NB4 (cell line): ENCODE measurements at regions not wholly inside any gene's neighbourhood (a gene's known extent, or its start where the extent isn't known, plus 50 kb on each side); places are given as distances from the start of the nearest gene placed in this dataset.
"Not testable (repeated sequence)": the region's sequence is repeated elsewhere in the genome, so short reads cannot be mapped to it uniquely, and the experiment has no call there.

Source experiments
- DNase-seq: peaks from one replicate; pipeline ENCODE4 v3.0.0; 2010; ENCODE audit warnings: low read depth
- H3K4me3 ChIP-seq: one replicate; pipeline ENCODE4 v1.5.1; 2011; ENCODE audit warnings: mild to moderate bottlenecking, low read depth, low read length, moderate library complexity
- CTCF ChIP-seq: IDR thresholded peaks from one replicate; pipeline ENCODE4 v1.5.1; 2012; ENCODE audit warnings: low read depth, low read length
- MAX ChIP-seq: IDR thresholded peaks from 2 replicates; pipeline ENCODE4 v1.6.1; 2011; ENCODE audit warnings: low read depth, low read length
- MYC ChIP-seq: IDR thresholded peaks from 2 replicates; pipeline ENCODE4 v1.6.1; 2011; ENCODE audit warnings: low read depth, low read length
- POLR2A ChIP-seq: IDR thresholded peaks from 2 replicates; pipeline ENCODE4 v1.6.1; 2011; ENCODE audit warnings: mild to moderate bottlenecking; ENCODE audit not compliant: insufficient read length; ENCODE audit errors: extremely low read depth

GRCh38 chr20:53778736-53779135 lies 185.1 kb upstream of the ZNF217 start:
- no peak for DNase-seq
- H3K4me3 ChIP-seq: no peak overlapping the region
- TF ChIP-seq MYC (no peak), POLR2A (no peak), MAX (no peak), CTCF (no peak)

- TF ChIP-seq MYC: no peak
- no peak for TF ChIP-seq CTCF
- no peak for TF ChIP-seq POLR2A
- TF ChIP-seq MAX: no peak
- no peak for DNase-seq
- no peak overlapping the region for H3K4me3 ChIP-seq
Measured at GRCh38 chr20:53778041-53778516, 184.4 kb upstream of the ZNF217 start.

- H3K4me3 ChIP-seq, DNase-seq: not testable (repeated sequence)
Measured at GRCh38 chr20:53777402-53777801, 183.8 kb upstream of the ZNF217 start.

- no peak for TF ChIP-seq MAX
- TF ChIP-seq CTCF: no peak
- TF ChIP-seq POLR2A: no peak
- no peak for TF ChIP-seq MYC
- H3K4me3 ChIP-seq: no peak overlapping the region
- no peak for DNase-seq
Measured at GRCh38 chr20:53776858-53777257, 183.2 kb upstream of the ZNF217 start.

GRCh38 chr20:53774461-53775203 lies 181.0 kb upstream of the ZNF217 start:
- no peak overlapping the region for H3K4me3 ChIP-seq
- DNase-seq: no peak
- no peak for TF ChIP-seq MAX
- no peak for TF ChIP-seq MYC
- no peak for TF ChIP-seq CTCF
- no peak for TF ChIP-seq POLR2A

GRCh38 chr20:53773792-53774401 lies 180.3 kb upstream of the ZNF217 start:
- TF ChIP-seq CTCF (no peak), POLR2A (no peak), MYC (no peak), MAX (no peak)
- no peak for DNase-seq
- no peak overlapping the region for H3K4me3 ChIP-seq

- not testable (repeated sequence) for H3K4me3 ChIP-seq, DNase-seq
Measured at GRCh38 chr20:53773066-53773791, 179.6 kb upstream of the ZNF217 start.
